Breast epithelium (tissue), 3 donors: ENCODE measurements at regions not wholly inside any gene's neighbourhood (a gene's known extent, or its start where the extent isn't known, plus 50 kb on each side); places are given as distances from the start of the nearest gene placed in this dataset.

ENCODE experiments used
- CTCF ChIP-seq, 3 donors: fragments of 450-650 bp; IDR thresholded peaks; one replicate each; pipeline ENCODE4 v1.5.1; 2016 to 2017; ENCODE audit warnings: antibody characterized with exemption in 3 of 3, mild to moderate bottlenecking in 3 of 3, moderate library complexity in 3 of 3
- POLR2A ChIP-seq: fragments of 450-650 bp; IDR thresholded peaks from one replicate; pipeline ENCODE4 v1.6.1; 2016; ENCODE audit warnings: antibody characterized with exemption, mild to moderate bottlenecking, moderate library complexity
- POLR2AphosphoS5 ChIP-seq, 3 donors: sonication (generic); formaldehyde crosslinking; IDR thresholded peaks; one replicate each; pipeline ENCODE4 v1.6.1; 2017; ENCODE audit warnings: antibody characterized with exemption in 3 of 3

- no peak for TF ChIP-seq CTCF (IDR thresholded peaks at IDR 0.05)
- TF ChIP-seq POLR2A: no peak
- no peak for TF ChIP-seq POLR2AphosphoS5 (IDR thresholded peaks at IDR 0.05)
Observed at GRCh38 chr9:106677374-106677773, 185.6 kb upstream of the ZNF462 start.
